Neuronal stem cell (in vitro differentiated cells): ENCODE measurements at regions not wholly inside any gene's neighbourhood (a gene's known extent, or its start where the extent isn't known, plus 50 kb on each side); places are given as distances from the start of the nearest gene placed in this dataset.

Experiments
- DNase-seq: peaks from one replicate; pipeline ENCODE4 v3.0.0-alpha.2; 2013; ENCODE audit warnings: low spot score
- H2AFZ ChIP-seq: one replicate; pipeline ENCODE4 v1.6.1; 2013; ENCODE audit warnings: mild to moderate bottlenecking, low read length, inconsistent platforms
- H2AK5ac ChIP-seq: 2 replicates; pipeline ENCODE4 v1.6.1; 2013; ENCODE audit warnings: low read depth, mild to moderate bottlenecking, inconsistent platforms, low read length, moderate library complexity, mixed read lengths
- H2BK120ac ChIP-seq: 2 replicates; pipeline ENCODE4 v1.6.1; 2013; ENCODE audit warnings: low read depth, mild to moderate bottlenecking, inconsistent platforms, low read length, moderate library complexity, mixed read lengths
- H2BK12ac ChIP-seq: one replicate; pipeline ENCODE4 v1.6.1; 2013; ENCODE audit warnings: low read length, inconsistent platforms
- H2BK15ac ChIP-seq: 2 replicates; pipeline ENCODE4 v1.6.1; 2013; ENCODE audit warnings: mild to moderate bottlenecking, low read length, inconsistent platforms, mixed read lengths
- H2BK5ac ChIP-seq: one replicate; pipeline ENCODE4 v1.6.1; 2013; ENCODE audit warnings: inconsistent platforms, mild to moderate bottlenecking, low read length, moderate library complexity
- H3K14ac ChIP-seq: one replicate; pipeline ENCODE4 v1.6.1; 2013; ENCODE audit warnings: low read length, inconsistent platforms
- H3K18ac ChIP-seq: 2 replicates; pipeline ENCODE4 v1.6.1; 2013; ENCODE audit warnings: low read length, inconsistent platforms
- H3K23ac ChIP-seq: 2 replicates; pipeline ENCODE4 v1.6.1; 2013; ENCODE audit warnings: low read depth, mild to moderate bottlenecking, mixed read lengths, low read length, inconsistent platforms; ENCODE audit not compliant: poor library complexity
- H3K27ac ChIP-seq: replicated peaks from 3 replicates; pipeline ENCODE4 v1.5.1; 2013; ENCODE audit warnings: low read length, inconsistent platforms
- H3K27me3 ChIP-seq, 3 experiments: 2 replicates each; pipeline ENCODE4 v1.6.1; 2013; ENCODE audit warnings: low read length in 3 of 3, mild to moderate bottlenecking in 2 of 3, inconsistent platforms in 1 of 3, low read depth in 1 of 3, mixed read lengths in 1 of 3, moderate library complexity in 1 of 3; ENCODE audit not compliant: control insufficient read depth in 3 of 3, insufficient read depth in 3 of 3
- H3K36me3 ChIP-seq, 2 donors: replicated peaks in 1 of 2; 2 replicates each; pipeline ENCODE4 v1.6.1; 2013; ENCODE audit warnings: low read length in 2 of 2; ENCODE audit not compliant: control insufficient read depth in 2 of 2, insufficient read depth in 2 of 2
- H3K4ac ChIP-seq: 2 replicates; pipeline ENCODE4 v1.6.1; 2013; ENCODE audit warnings: inconsistent platforms, mild to moderate bottlenecking, low read length, moderate library complexity
- H3K4me1 ChIP-seq, 2 donors: 1 replicate in 1 of 2; 2 replicates in 1 of 2; pipeline ENCODE4 v1.6.1; 2013; ENCODE audit warnings: low read length in 2 of 2, low read depth in 1 of 2; ENCODE audit not compliant: control insufficient read depth in 2 of 2, insufficient read depth in 1 of 2
- H3K4me2 ChIP-seq: one replicate; pipeline ENCODE4 v1.6.1; 2013; ENCODE audit warnings: mild to moderate bottlenecking, low read length, inconsistent platforms; ENCODE audit not compliant: insufficient read depth, poor library complexity, severe bottlenecking
- H3K4me3 ChIP-seq, 2 donors: 2 replicates each; pipeline ENCODE4 v1.5.1; 2013; ENCODE audit warnings: low read length in 2 of 2, mild to moderate bottlenecking in 2 of 2, inconsistent platforms in 1 of 2, moderate library complexity in 1 of 2
- H3K79me1 ChIP-seq: one replicate; pipeline ENCODE4 v1.6.1; 2013; ENCODE audit warnings: low read depth, mild to moderate bottlenecking, inconsistent platforms, low read length, moderate library complexity
- H3K9ac ChIP-seq: one replicate; pipeline ENCODE4 v1.6.1; 2013; ENCODE audit warnings: mild to moderate bottlenecking, low read depth, low read length, inconsistent platforms; ENCODE audit not compliant: poor library complexity
- H3K9me3 ChIP-seq, 2 donors: replicated peaks in 1 of 2; 2 replicates each; pipeline versions ENCODE3 to v1.6.1; 2013; ENCODE audit warnings: low read length in 2 of 2, mild to moderate bottlenecking in 2 of 2, inconsistent platforms in 1 of 2, low read depth in 1 of 2, mixed read lengths in 1 of 2, moderate library complexity in 1 of 2; ENCODE audit not compliant: control insufficient read depth in 2 of 2, insufficient read depth in 1 of 2
- H4K8ac ChIP-seq: one replicate; pipeline ENCODE4 v1.6.1; 2013; ENCODE audit warnings: low read depth, mild to moderate bottlenecking, inconsistent platforms, low read length, moderate library complexity
- H4K91ac ChIP-seq: one replicate; pipeline ENCODE4 v1.6.1; 2013; ENCODE audit warnings: low read length, low read depth, mild to moderate bottlenecking, inconsistent platforms; ENCODE audit not compliant: poor library complexity
- WGBS, 2 donors: extraction: QIAGEN DNeasy Blood & Tissue Kit; methylation state at CpG; one replicate each; pipeline ENCODE4 v1.1.7; 2013; ENCODE audit warnings: missing lambda C conversion rate in 2 of 2, mixed read lengths in 1 of 2; ENCODE audit not compliant: insufficient read length in 2 of 2, insufficient replicate concordance in 1 of 2; ENCODE audit errors: extremely low coverage in 2 of 2; 5-methylcytosine and 5-hydroxymethylcytosine counted together

GRCh38 chr5:8138884-8139283 lies 269.9 kb downstream of the MTRR start:
- WGBS, 2 donors, result no CpG with 5 or more reads among the region's 5 CpGs
- H3K36me3 ChIP-seq, result no peaks in the 10 kb centered on the region
- no peak overlapping the region for H2BK12ac ChIP-seq
- no peak overlapping the region for H2BK15ac ChIP-seq
- no peak overlapping the region for H3K4me2 ChIP-seq
- no peaks in the 10 kb centered on the region for H3K27me3 ChIP-seq
- no peak overlapping the region for H2BK5ac ChIP-seq
- H4K8ac ChIP-seq, result peak overlapping the region; percentile 58
- no peak overlapping the region for H3K4me3 ChIP-seq
- H2AK5ac ChIP-seq, result no peak overlapping the region
- H3K79me1 ChIP-seq, result no peaks in the 10 kb centered on the region
- H3K27ac ChIP-seq, result no peak overlapping the region
- no peak overlapping the region for H3K23ac ChIP-seq
- no peaks in the 10 kb centered on the region for H3K9me3 ChIP-seq
- no peak for DNase-seq
- no peak overlapping the region for H3K4ac ChIP-seq
- H3K14ac ChIP-seq, result no peak overlapping the region
- H3K4me1 ChIP-seq, result no peaks in the 10 kb centered on the region
- no peak overlapping the region for H3K9ac ChIP-seq
- no peak overlapping the region for H4K91ac ChIP-seq
- H2AFZ ChIP-seq, result no peak overlapping the region
- no peak overlapping the region for H3K18ac ChIP-seq
- H2BK120ac ChIP-seq, result no peak overlapping the region

DNA sequence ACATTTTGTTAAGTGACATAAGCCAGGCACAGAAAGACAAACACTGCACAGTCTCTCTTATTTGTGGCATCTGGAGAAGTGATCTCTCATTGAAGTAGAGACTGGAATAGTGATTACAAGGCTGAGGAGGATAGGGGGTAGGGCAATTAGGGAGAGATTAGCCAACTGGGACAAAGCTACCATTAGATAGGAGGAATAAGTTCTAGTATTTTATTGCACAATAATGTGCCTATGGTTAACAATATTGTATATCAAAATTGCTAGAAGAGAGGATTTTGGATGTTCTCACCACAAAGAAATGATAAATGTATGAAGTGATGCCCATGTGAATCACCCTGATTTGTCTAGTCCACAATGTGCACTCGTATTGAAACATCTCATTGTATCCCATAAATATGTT lies 281.8 kb downstream of the MTRR start:
- no peak overlapping the region for H2AFZ ChIP-seq
- H3K9me3 ChIP-seq, result peaks cover 0 to 3% of the 10 kb centered on the region in 2 donors
- H2BK12ac ChIP-seq, result no peak overlapping the region
- no peak overlapping the region for H3K27ac ChIP-seq
- no peak overlapping the region for H2BK5ac ChIP-seq
- H3K14ac ChIP-seq, result no peak overlapping the region
- H2BK120ac ChIP-seq, result no peak overlapping the region
- H2AK5ac ChIP-seq, result no peak overlapping the region
- H3K27me3 ChIP-seq, result no peaks in the 10 kb centered on the region
- H3K4me1 ChIP-seq, result peaks cover 0 to 4% of the 10 kb centered on the region in 2 donors
- no peak overlapping the region for H3K18ac ChIP-seq
- H3K4ac ChIP-seq, result no peak overlapping the region
- no peak overlapping the region for H3K9ac ChIP-seq
- H2BK15ac ChIP-seq, result no peak overlapping the region
- no peak overlapping the region for H3K23ac ChIP-seq
- no peaks in the 10 kb centered on the region for H3K36me3 ChIP-seq
- no peak for DNase-seq
- H3K79me1 ChIP-seq, result no peaks in the 10 kb centered on the region
- H4K91ac ChIP-seq, result no peak overlapping the region
- no peak overlapping the region for H3K4me3 ChIP-seq
- H3K4me2 ChIP-seq, result no peak overlapping the region
- no peak overlapping the region for H4K8ac ChIP-seq
- no CpG with 5 or more reads among the region's 1 CpG for WGBS, 2 donors

DNA sequence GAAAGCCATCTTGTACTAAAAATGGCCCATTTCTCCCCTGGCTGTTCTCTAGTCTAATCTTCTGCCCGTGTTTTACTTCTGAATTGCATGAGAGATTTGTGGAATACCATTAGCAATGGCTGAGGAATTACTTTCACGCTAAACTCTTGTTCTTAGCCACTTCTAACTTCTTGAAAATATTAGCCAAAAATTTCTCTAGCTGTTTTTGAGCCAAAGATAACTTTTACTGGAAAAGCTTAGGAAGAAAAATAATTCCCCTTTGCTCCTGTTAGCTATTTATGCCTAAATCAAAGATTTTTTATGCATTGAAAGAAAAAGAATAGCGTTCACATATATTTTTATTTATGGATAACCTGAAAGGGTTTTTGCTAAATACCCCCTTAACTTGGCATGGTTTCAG lies 287.8 kb downstream of the MTRR start:
- Histone ChIP-seq H3K36me3 (no peaks in the 10 kb centered on the region), H3K4me3 (no peak overlapping the region), H3K4me2 (no peak overlapping the region), H3K27me3 (no peaks in the 10 kb centered on the region), H3K79me1 (no peaks in the 10 kb centered on the region), H2AFZ (no peak overlapping the region), H3K18ac (no peak overlapping the region), H3K9ac (no peak overlapping the region), H3K4ac (no peak overlapping the region), H3K9me3 (no peaks in the 10 kb centered on the region), H3K14ac (no peak overlapping the region), H2AK5ac (no peak overlapping the region), H4K8ac (no peak overlapping the region), H3K27ac (no peak overlapping the region), H2BK15ac (no peak overlapping the region), H4K91ac (no peak overlapping the region), H3K23ac (no peak overlapping the region), H3K4me1 (peaks cover 0 to 2% of the 10 kb centered on the region in 2 donors), H2BK120ac (no peak overlapping the region), H2BK12ac (no peak overlapping the region), H2BK5ac (no peak overlapping the region)
- DNase-seq, result no peak
- WGBS, 2 donors, result no CpG with 5 or more reads among the region's 3 CpGs

- H3K9me3 ChIP-seq, result no peaks in the 10 kb centered on the region
- no peak overlapping the region for H3K18ac ChIP-seq
- H3K27ac ChIP-seq, result no peak overlapping the region
- H2AK5ac ChIP-seq, result no peak overlapping the region
- H4K91ac ChIP-seq, result no peak overlapping the region
- no peak overlapping the region for H3K4me2 ChIP-seq
- H3K4me1 ChIP-seq, result peaks cover 0 to 2% of the 10 kb centered on the region in 2 donors
- H2BK120ac ChIP-seq, result no peak overlapping the region
- no peaks in the 10 kb centered on the region for H3K36me3 ChIP-seq
- no CpG with 5 or more reads among the region's 7 CpGs for WGBS, 2 donors
- no peak overlapping the region for H2AFZ ChIP-seq
- H3K9ac ChIP-seq, result no peak overlapping the region
- no peak overlapping the region for H3K23ac ChIP-seq
- H3K4ac ChIP-seq, result no peak overlapping the region
- H2BK5ac ChIP-seq, result no peak overlapping the region
- DNase-seq, result no peak
- H3K27me3 ChIP-seq, result no peaks in the 10 kb centered on the region
- no peaks in the 10 kb centered on the region for H3K79me1 ChIP-seq
- H4K8ac ChIP-seq, result no peak overlapping the region
- H2BK15ac ChIP-seq, result no peak overlapping the region
- no peak overlapping the region for H2BK12ac ChIP-seq
- H3K4me3 ChIP-seq, result no peak overlapping the region
- H3K14ac ChIP-seq, result no peak overlapping the region
These were observed 288.4 kb downstream of the MTRR start for GRCh38 chr5:8157320-8157822.
